ENCODE measurements at regions not wholly inside any gene's neighbourhood (a gene's known extent, or its start where the extent isn't known, plus 50 kb on each side); places are given as distances from the start of the nearest gene placed in this dataset.

DNA sequence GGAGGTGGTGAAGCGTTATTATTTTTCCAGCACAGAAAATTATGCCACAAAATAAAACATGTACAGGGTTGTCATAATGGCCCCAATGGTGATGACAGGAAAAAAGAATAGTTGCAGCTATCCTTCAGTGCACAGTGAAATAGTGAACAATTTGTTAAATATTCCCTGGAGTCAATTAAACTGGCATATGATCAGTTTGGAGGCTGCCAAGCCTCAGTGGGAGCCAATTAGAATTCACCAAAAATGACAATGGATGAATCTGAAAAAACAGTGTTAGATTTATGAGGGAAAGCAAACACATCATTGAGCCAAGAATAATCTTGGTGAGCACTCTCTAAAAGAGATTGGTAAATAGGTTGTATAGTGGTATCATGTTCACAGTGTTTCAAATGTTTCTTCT is 146.3 kb downstream of the OTUD1 start:
- no peak for TF ChIP-seq EZH2 (IDR thresholded peaks at IDR 0.05; ENCODE audit: borderline replicate concordance, insufficient read depth, low read length, poor library complexity, severe bottlenecking)
- TF ChIP-seq TAF1 (IDR thresholded peaks at IDR 0.05; ENCODE audit: low read depth): no peak
- TF ChIP-seq, protein P1, sequence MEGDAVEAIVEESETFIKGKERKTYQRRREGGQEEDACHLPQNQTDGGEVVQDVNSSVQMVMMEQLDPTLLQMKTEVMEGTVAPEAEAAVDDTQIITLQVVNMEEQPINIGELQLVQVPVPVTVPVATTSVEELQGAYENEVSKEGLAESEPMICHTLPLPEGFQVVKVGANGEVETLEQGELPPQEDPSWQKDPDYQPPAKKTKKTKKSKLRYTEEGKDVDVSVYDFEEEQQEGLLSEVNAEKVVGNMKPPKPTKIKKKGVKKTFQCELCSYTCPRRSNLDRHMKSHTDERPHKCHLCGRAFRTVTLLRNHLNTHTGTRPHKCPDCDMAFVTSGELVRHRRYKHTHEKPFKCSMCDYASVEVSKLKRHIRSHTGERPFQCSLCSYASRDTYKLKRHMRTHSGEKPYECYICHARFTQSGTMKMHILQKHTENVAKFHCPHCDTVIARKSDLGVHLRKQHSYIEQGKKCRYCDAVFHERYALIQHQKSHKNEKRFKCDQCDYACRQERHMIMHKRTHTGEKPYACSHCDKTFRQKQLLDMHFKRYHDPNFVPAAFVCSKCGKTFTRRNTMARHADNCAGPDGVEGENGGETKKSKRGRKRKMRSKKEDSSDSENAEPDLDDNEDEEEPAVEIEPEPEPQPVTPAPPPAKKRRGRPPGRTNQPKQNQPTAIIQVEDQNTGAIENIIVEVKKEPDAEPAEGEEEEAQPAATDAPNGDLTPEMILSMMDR (IDR thresholded peaks at IDR 0.05; ENCODE audit: poor library complexity, severe bottlenecking): no peak

Data from neural cell (in vitro differentiated cells).